Activated CD8-positive, alpha-beta T cell treated with anti-CD3 and anti-CD28 coated beads for 36 hours (primary cell): ENCODE measurements at regions not wholly inside any gene's neighbourhood (a gene's known extent, or its start where the extent isn't known, plus 50 kb on each side); places are given as distances from the start of the nearest gene placed in this dataset.

Experiments
- ATAC-seq: fragments of 200-7000 bp; cut with Tn5 transposase; one replicate; pipeline ENCODE4 v1.10.0; 2021; ENCODE audit warnings: mild to moderate bottlenecking, moderate library complexity
- CTCF ChIA-PET: fragments of 350-600 bp; sonication (Branson Sonifier 250); formaldehyde crosslinking; loops from one replicate; lab custom pipeline; 2021; ENCODE audit warnings: antibody characterized with exemption; lab: Charles Lee
- POLR2A ChIA-PET: fragments of 350-600 bp; sonication (Branson Sonifier 250); formaldehyde crosslinking; loops from one replicate; lab custom pipeline; 2021; ENCODE audit warnings: antibody characterized with exemption; lab: Charles Lee
- DNase-seq: peaks from one replicate; pipeline ENCODE4 v3.0.0-alpha.2; 2020
- H3K27ac Mint-ChIP-seq: one replicate; pipeline ENCODE4 v1.8.0; 2021; ENCODE audit warnings: mild to moderate bottlenecking, mixed read lengths
- H3K27me3 Mint-ChIP-seq: one replicate; pipeline ENCODE4 v1.8.0; 2021; ENCODE audit warnings: mixed read lengths
- H3K36me3 Mint-ChIP-seq: one replicate; pipeline ENCODE4 v1.8.0; 2021; ENCODE audit warnings: low read depth, mixed read lengths
- H3K4me1 Mint-ChIP-seq: one replicate; pipeline ENCODE4 v1.8.0; 2021; ENCODE audit warnings: low read depth, mixed read lengths
- H3K4me3 Mint-ChIP-seq: one replicate; pipeline ENCODE4 v1.8.0; 2021; ENCODE audit warnings: mild to moderate bottlenecking, moderate library complexity, mixed read lengths
- H3K9me3 Mint-ChIP-seq: one replicate; pipeline ENCODE4 v1.8.0; 2021; ENCODE audit warnings: mixed read lengths
- intact Hi-C: fragments of 100-400 bp; cut with micrococcal nuclease; formaldehyde crosslinking; loops from one replicate; pipeline ENCODE4 v1.10.0; 2022
- TF ChIP-seq, protein P1 (sequence below): fragments of 200-600 bp; IDR thresholded peaks from one replicate; pipeline ENCODE4 v1.8.0; 2022; ENCODE audit warnings: antibody characterized with exemption, mild to moderate bottlenecking

- Mint-ChIP-seq H3K4me1 (no peaks in the 10 kb centered on the region), H3K27me3 (peaks cover 2% of the 10 kb centered on the region), H3K4me3 (no peak overlapping the region), H3K9me3 (no peaks in the 10 kb centered on the region), H3K36me3 (no peaks in the 10 kb centered on the region), H3K27ac (no peak overlapping the region)
- intact Hi-C loops: no loop called here
- CTCF ChIA-PET: interaction anchor here (1.6 kb wide), 1 partner anchor 14 kb away, joined by 5 read pairs; no protein-coding TSS in a partner anchor
- DNase-seq: no peak
- ATAC-seq: no peak
- POLR2A ChIA-PET: interaction anchor here (0.9 kb wide), 1 partner anchor 8 kb away, joined by 3 read pairs; no protein-coding TSS in a partner anchor
- TF ChIP-seq, protein P1, sequence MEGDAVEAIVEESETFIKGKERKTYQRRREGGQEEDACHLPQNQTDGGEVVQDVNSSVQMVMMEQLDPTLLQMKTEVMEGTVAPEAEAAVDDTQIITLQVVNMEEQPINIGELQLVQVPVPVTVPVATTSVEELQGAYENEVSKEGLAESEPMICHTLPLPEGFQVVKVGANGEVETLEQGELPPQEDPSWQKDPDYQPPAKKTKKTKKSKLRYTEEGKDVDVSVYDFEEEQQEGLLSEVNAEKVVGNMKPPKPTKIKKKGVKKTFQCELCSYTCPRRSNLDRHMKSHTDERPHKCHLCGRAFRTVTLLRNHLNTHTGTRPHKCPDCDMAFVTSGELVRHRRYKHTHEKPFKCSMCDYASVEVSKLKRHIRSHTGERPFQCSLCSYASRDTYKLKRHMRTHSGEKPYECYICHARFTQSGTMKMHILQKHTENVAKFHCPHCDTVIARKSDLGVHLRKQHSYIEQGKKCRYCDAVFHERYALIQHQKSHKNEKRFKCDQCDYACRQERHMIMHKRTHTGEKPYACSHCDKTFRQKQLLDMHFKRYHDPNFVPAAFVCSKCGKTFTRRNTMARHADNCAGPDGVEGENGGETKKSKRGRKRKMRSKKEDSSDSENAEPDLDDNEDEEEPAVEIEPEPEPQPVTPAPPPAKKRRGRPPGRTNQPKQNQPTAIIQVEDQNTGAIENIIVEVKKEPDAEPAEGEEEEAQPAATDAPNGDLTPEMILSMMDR: no peak
These were observed 277.9 kb upstream of the LMCD1 start for GRCh38 chr3:8223766-8224165.

DNA sequence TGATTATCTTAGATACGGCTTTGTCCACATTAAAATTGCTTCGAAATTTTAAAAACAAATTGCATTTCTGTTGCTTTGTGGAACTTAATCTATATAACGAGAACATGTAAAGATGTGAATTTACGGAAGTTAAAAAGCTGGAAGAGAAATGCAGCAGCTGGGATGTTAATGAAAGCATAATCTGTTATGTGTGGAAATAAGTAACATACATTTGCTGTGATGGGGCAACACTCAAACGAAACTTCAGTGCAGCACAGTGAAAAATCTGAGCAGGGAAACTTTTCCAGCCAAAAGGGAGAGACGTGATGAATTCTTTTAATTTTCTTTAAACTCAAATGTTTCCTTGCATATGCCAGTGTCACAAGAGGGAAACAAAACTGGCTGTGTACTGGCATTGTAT is 276.7 kb upstream of the LMCD1 start:
- no peaks in the 10 kb centered on the region for H3K9me3 Mint-ChIP-seq
- H3K27ac Mint-ChIP-seq: no peak overlapping the region
- intact Hi-C loops: no loop called here
- ATAC-seq (no peak), DNase-seq (no peak)
- peaks cover 2% of the 10 kb centered on the region for H3K27me3 Mint-ChIP-seq
- no peaks in the 10 kb centered on the region for H3K36me3 Mint-ChIP-seq
- POLR2A ChIA-PET: no interaction called here
- H3K4me1 Mint-ChIP-seq: no peaks in the 10 kb centered on the region
- CTCF ChIA-PET: no interaction called here
- H3K4me3 Mint-ChIP-seq: no peak overlapping the region
- TF ChIP-seq, protein P1: no peak

DNA sequence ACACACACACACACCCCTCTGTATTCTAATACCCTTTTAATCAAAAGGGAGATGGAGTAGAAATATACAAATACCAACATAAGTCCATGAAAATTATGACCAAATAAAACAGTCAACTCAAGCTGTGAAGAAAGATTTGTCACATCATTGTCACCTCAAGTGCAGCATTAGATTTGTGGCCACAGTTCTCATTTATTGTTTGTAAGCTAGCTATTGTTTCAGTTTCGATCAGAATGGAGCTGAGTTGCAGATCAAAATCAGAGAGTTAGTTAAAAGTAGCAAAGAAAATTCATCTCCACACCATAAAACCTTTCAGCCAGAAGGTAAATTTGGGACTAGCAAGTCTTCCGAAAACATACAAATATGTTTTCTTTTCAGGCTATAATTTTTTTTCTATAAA is 267.7 kb upstream of the LMCD1 start:
- CTCF ChIA-PET: no interaction called here
- Mint-ChIP-seq H3K27ac (no peak overlapping the region), H3K27me3 (no peaks in the 10 kb centered on the region)

GRCh38 chr3:8236264-8236663 is 265.4 kb upstream of the LMCD1 start:
- no peak for ATAC-seq
- no peaks in the 10 kb centered on the region for H3K36me3 Mint-ChIP-seq
- H3K9me3 Mint-ChIP-seq: no peaks in the 10 kb centered on the region
- intact Hi-C loops: no loop called here
- TF ChIP-seq, protein P1: no peak
- H3K4me3 Mint-ChIP-seq: no peak overlapping the region
- POLR2A ChIA-PET: no interaction called here
- no peaks in the 10 kb centered on the region for H3K4me1 Mint-ChIP-seq
- H3K27me3 Mint-ChIP-seq: no peaks in the 10 kb centered on the region
- CTCF ChIA-PET: no interaction called here
- no peak for DNase-seq
- no peak overlapping the region for H3K27ac Mint-ChIP-seq

More for the DNA sequence above, 267.7 kb upstream of the LMCD1 start:
- Mint-ChIP-seq H3K4me3 (no peak overlapping the region), H3K9me3 (no peaks in the 10 kb centered on the region), H3K4me1 (no peaks in the 10 kb centered on the region), H3K36me3 (no peaks in the 10 kb centered on the region)
- POLR2A ChIA-PET: no interaction called here
- intact Hi-C loops: no loop called here
- DNase-seq (no peak), ATAC-seq (no peak)
- TF ChIP-seq, protein P1: no peak

DNA sequence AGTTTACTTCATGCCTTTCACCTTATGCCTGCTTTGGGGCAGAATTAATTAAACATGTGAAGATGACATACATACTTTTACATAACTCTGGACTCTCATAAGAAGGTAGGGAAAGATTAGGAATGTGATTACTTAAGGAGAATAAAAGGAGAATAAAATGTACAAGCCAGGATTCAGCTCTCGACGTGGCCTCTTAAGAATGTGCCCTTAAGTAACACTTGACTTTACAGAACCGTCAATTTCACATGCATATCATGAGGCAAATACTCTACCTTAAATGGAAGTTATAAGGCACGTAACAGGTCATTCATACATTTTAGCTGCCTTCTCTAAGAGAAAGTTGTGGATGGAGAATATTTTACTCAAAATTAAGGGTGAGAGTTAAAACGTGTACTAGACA is 263.7 kb upstream of the LMCD1 start:
- ATAC-seq: no peak
- intact Hi-C loops: no loop called here
- H3K27me3 Mint-ChIP-seq: no peaks in the 10 kb centered on the region
- no peaks in the 10 kb centered on the region for H3K36me3 Mint-ChIP-seq
- TF ChIP-seq, protein P1: no peak
- H3K27ac Mint-ChIP-seq: no peak overlapping the region
- POLR2A ChIA-PET: no interaction called here
- CTCF ChIA-PET: interaction anchor here (1.3 to 2.6 kb wide), 2 partner anchors 11 to 15 kb away, joined by 5 to 12 read pairs; no protein-coding TSS in a partner anchor
- H3K9me3 Mint-ChIP-seq: peaks cover 5% of the 10 kb centered on the region
- H3K4me1 Mint-ChIP-seq: no peaks in the 10 kb centered on the region
- no peak overlapping the region for H3K4me3 Mint-ChIP-seq
- DNase-seq: no peak
